PC-9 (cell line): ENCODE measurements at regions not wholly inside any gene's neighbourhood (a gene's known extent, or its start where the extent isn't known, plus 50 kb on each side); places are given as distances from the start of the nearest gene placed in this dataset.
A peak's percentile ranks its signal among the peaks of the same experiment; 100 is the strongest.

Source experiments
- BruUV-seq: library from RNA; stranded (reverse); fragments of 400-500 nt; replicated peaks from 2 replicates; lab custom pipeline; 2021; lab: Mats Ljungman, UMichigan
- CTCF ChIA-PET: fragments of 300-600 bp; sonication (Branson Sonifier 250); formaldehyde crosslinking; loops from one replicate; lab custom pipeline; 2022; ENCODE audit warnings: antibody characterized with exemption; lab: Charles Lee
- POLR2A ChIA-PET: fragments of 300-600 bp; sonication (Branson Sonifier 250); formaldehyde crosslinking; loops from one replicate; lab custom pipeline; 2022; ENCODE audit warnings: antibody characterized with exemption; ENCODE audit not compliant: unreplicated experiment; lab: Charles Lee
- DNase-seq, 2 experiments: peaks; one replicate each; pipeline versions ENCODE4 v3.0.0 to v3.0.0-alpha.2; 2015 to 2022; ENCODE audit warnings: mixed read lengths in 1 of 2
- H2AFZ ChIP-seq: fragments of 200-600 bp; sonication (generic); 2 replicates; pipeline ENCODE4 v1.8.1; 2017; ENCODE audit warnings: antibody characterized with exemption
- H3F3A ChIP-seq: fragments of 200-600 bp; sonication (generic); 2 replicates; pipeline ENCODE4 v1.8.1; 2017; ENCODE audit warnings: antibody characterized with exemption, mild to moderate bottlenecking, low read depth; ENCODE audit not compliant: insufficient read depth
- H3K27ac ChIP-seq: fragments of 200-600 bp; sonication (generic); 2 replicates; pipeline ENCODE4 v1.6.1; 2016; ENCODE audit warnings: mixed run types
- H3K27me3 ChIP-seq: fragments of 200-600 bp; sonication (generic); 2 replicates; pipeline ENCODE4 v1.6.1; 2016; ENCODE audit warnings: low read depth, mixed run types; ENCODE audit not compliant: insufficient read depth
- H3K36me3 ChIP-seq: fragments of 200-600 bp; sonication (generic); 2 replicates; pipeline ENCODE4 v1.6.1; 2016; ENCODE audit warnings: low read depth, mixed run types
- H3K4me1 ChIP-seq: fragments of 200-600 bp; sonication (generic); replicated peaks from 2 replicates; pipeline ENCODE4 v1.6.1; 2016; ENCODE audit warnings: mixed run types; ENCODE audit not compliant: insufficient read depth
- H3K4me2 ChIP-seq: fragments of 200-600 bp; sonication (generic); 2 replicates; pipeline ENCODE4 v1.6.1; 2017; ENCODE audit warnings: mixed run types
- H3K4me3 ChIP-seq: fragments of 200-600 bp; sonication (generic); 2 replicates; pipeline ENCODE4 v1.6.1; 2016; ENCODE audit warnings: mixed run types
- H3K79me2 ChIP-seq: fragments of 200-600 bp; sonication (generic); 2 replicates; pipeline ENCODE4 v1.6.1; 2017; ENCODE audit warnings: low read depth, mixed run types
- H3K9me2 ChIP-seq: fragments of 200-600 bp; sonication (generic); 2 replicates; pipeline ENCODE4 v1.8.1; 2017; ENCODE audit warnings: mild to moderate bottlenecking; ENCODE audit not compliant: insufficient read depth
- H3K9me3 ChIP-seq: fragments of 200-600 bp; sonication (generic); 2 replicates; pipeline ENCODE4 v1.8.1; 2016; ENCODE audit warnings: low read depth; ENCODE audit not compliant: insufficient read depth
- H4K20me1 ChIP-seq: fragments of 200-600 bp; sonication (generic); 2 replicates; pipeline ENCODE4 v1.8.1; 2017; ENCODE audit not compliant: insufficient read depth
- CTCF ChIP-seq: fragments of 200-600 bp; sonication (generic); conservative IDR thresholded peaks from 2 replicates; pipeline ENCODE4 v1.6.1; 2017; ENCODE audit warnings: mixed run types, antibody characterized with exemption, mild to moderate bottlenecking, moderate library complexity
- EZH2 ChIP-seq: fragments of 200-600 bp; sonication (generic); IDR thresholded peaks from 2 replicates; pipeline ENCODE4 v1.8.0; 2017; ENCODE audit warnings: antibody characterized with exemption, low read depth
- intact Hi-C: fragments of 100-400 bp; cut with micrococcal nuclease; formaldehyde crosslinking; loops from one replicate; pipeline ENCODE4 v1.10.0; 2022; ENCODE audit not compliant: unreplicated experiment

GRCh38 chr10:57430376-57430775, 837.3 kb downstream of the IPMK start:
- no peak for DNase-seq
- BruUV-seq: no TSS peak
- H3K9me3 ChIP-seq: no peaks in the 10 kb centered on the region
- H3K36me3 ChIP-seq: no peaks in the 10 kb centered on the region
- H3K4me3 ChIP-seq: no peak overlapping the region
- H2AFZ ChIP-seq: no peak overlapping the region
- no peaks in the 10 kb centered on the region for H3K9me2 ChIP-seq
- POLR2A ChIA-PET: no interaction called here
- no peaks in the 10 kb centered on the region for H3K79me2 ChIP-seq
- CTCF ChIA-PET: no interaction called here
- no peaks in the 10 kb centered on the region for H3K27me3 ChIP-seq
- no peaks in the 10 kb centered on the region for H3F3A ChIP-seq
- H3K4me2 ChIP-seq: no peak overlapping the region
- 0 out of 2 replicates have a peak, but pooled peaks cover 4% of the 10 kb centered on the region for H4K20me1 ChIP-seq
- no peak for TF ChIP-seq CTCF
- no peak for TF ChIP-seq EZH2
- intact Hi-C loops: no loop called here
- no peaks in the 10 kb centered on the region for H3K4me1 ChIP-seq
- H3K27ac ChIP-seq: no peak overlapping the region

- Histone ChIP-seq H4K20me1 (no peaks in the 10 kb centered on the region), H3K27me3 (no peaks in the 10 kb centered on the region), H3K4me2 (no peak overlapping the region), H3F3A (no peaks in the 10 kb centered on the region), H3K27ac (no peak overlapping the region), H2AFZ (peak overlapping the region; percentile 16; the same call in 1 of the 2 replicates), H3K36me3 (no peaks in the 10 kb centered on the region), H3K9me2 (no peaks in the 10 kb centered on the region), H3K79me2 (no peaks in the 10 kb centered on the region), H3K4me1 (no peaks in the 10 kb centered on the region), H3K4me3 (no peak overlapping the region), H3K9me3 (no peaks in the 10 kb centered on the region)
- TF ChIP-seq CTCF (no peak), EZH2 (no peak)
- DNase-seq: no peak
- intact Hi-C loops: no loop called here
- no TSS peak for BruUV-seq
- POLR2A ChIA-PET: interaction anchor here (0.6 kb wide), 1 partner anchor 630 kb away, joined by 5 read pairs; no protein-coding TSS in a partner anchor
- CTCF ChIA-PET: no interaction called here
Observed at GRCh38 chr10:57420881-57421280, 846.8 kb downstream of the IPMK start.

- no peak for DNase-seq
- H4K20me1 ChIP-seq: no peaks in the 10 kb centered on the region
- H3K4me3 ChIP-seq: no peak overlapping the region
- no peaks in the 10 kb centered on the region for H3K27me3 ChIP-seq
- no peaks in the 10 kb centered on the region for H3K9me3 ChIP-seq
- no peak overlapping the region for H3K4me2 ChIP-seq
- H3K9me2 ChIP-seq: no peaks in the 10 kb centered on the region
- no peaks in the 10 kb centered on the region for H3K4me1 ChIP-seq
- H2AFZ ChIP-seq: no peak overlapping the region
- ChIA-PET CTCF (no interaction called here), POLR2A (no interaction called here)
- intact Hi-C loops: no loop called here
- H3K36me3 ChIP-seq: no peaks in the 10 kb centered on the region
- no peaks in the 10 kb centered on the region for H3F3A ChIP-seq
- no peak overlapping the region for H3K27ac ChIP-seq
- TF ChIP-seq CTCF (no peak), EZH2 (no peak)
- no peaks in the 10 kb centered on the region for H3K79me2 ChIP-seq
- no TSS peak for BruUV-seq
Observed at GRCh38 chr10:57418476-57418875, 849.2 kb downstream of the IPMK start.
